ENCODE measurements at regions not wholly inside any gene's neighbourhood (a gene's known extent, or its start where the extent isn't known, plus 50 kb on each side); places are given as distances from the start of the nearest gene placed in this dataset.

DNA sequence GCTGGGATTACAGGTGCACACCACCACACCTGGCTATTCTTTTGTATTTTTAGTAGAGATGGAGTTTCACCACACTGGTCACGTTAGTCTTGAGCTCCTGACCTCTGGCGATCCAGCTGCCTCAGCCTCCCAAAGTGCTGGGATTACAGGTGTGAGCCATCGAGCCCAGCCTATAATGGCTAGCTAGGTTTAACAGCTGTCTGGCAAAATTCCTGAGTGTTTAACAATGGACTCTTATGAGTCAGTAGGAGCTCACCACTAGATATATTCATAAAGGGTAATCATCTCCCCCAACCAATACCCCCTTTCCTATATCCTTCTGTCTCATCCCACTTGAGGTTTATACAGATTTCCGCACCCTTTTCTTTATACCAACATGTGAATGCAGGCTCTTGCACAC is 91.5 kb upstream of the CDH13 start:
- dilution Hi-C loops (cut with MboI; ENCODE audit: extremely low pct_ligation_motif_present, low sequenced_read_pairs) = no loop called here

More for the DNA sequence above, 91.5 kb upstream of the CDH13 start:
- no TSS peak for BruUV-seq (replicated peaks)
- POLR2A ChIA-PET = no interaction called here
- Histone ChIP-seq H3K4me1 (ENCODE audit: control insufficient read depth, extremely low read depth, insufficient read depth, low read length) (no peaks in the 10 kb centered on the region), H3K27me3 (ENCODE audit: control insufficient read depth in 2 of 2, insufficient read depth in 2 of 2, low read length in 2 of 2) (peaks cover 3 to 6% of the 10 kb centered on the region in 2 experiments), H4K20me1 (replicated peaks; ENCODE audit: control insufficient read depth, extremely low read depth, insufficient read depth, low read length) (no peaks in the 10 kb centered on the region), H3K9me3 (replicated peaks; ENCODE audit: control insufficient read depth, insufficient read depth, low read length) (no peaks in the 10 kb centered on the region), H3K27ac (ENCODE audit: insufficient read depth, low read depth, low read length) (no peak overlapping the region), H3K79me2 (ENCODE audit: control insufficient read depth, insufficient read depth, low read length) (no peaks in the 10 kb centered on the region), H3K4me2 (ENCODE audit: insufficient read depth, low read length) (no peak overlapping the region), H3K4me3 (replicated peaks in 1 of 3; ENCODE audit: insufficient read depth in 1 of 3, low read depth in 1 of 3, low read length in 3 of 3) (no peak overlapping the region), H3K36me3 (ENCODE audit: control insufficient read depth in 2 of 2, extremely low read depth in 1 of 2, insufficient read depth in 2 of 2, low read length in 2 of 2) (no peaks in the 10 kb centered on the region), H3K9ac (replicated peaks; ENCODE audit: extremely low read depth, insufficient read depth, low read length) (no peak overlapping the region), H2AFZ (ENCODE audit: low read depth, low read length) (no peak overlapping the region), H3K9me1 (replicated peaks; ENCODE audit: control insufficient read depth, extremely low read depth, insufficient read depth, low read length) (no peaks in the 10 kb centered on the region)
- CTCF ChIA-PET = no interaction called here
- intact Hi-C loops (cut with micrococcal nuclease) = no loop called here
- FAIRE-seq (no peak), DNase-seq (ENCODE audit: low read depth, low spot score) (no peak)
- TF ChIP-seq MYC (IDR thresholded peaks at IDR 0.05; ENCODE audit: low read depth, low read length) = no peak
- TF ChIP-seq CTCF (IDR thresholded peaks at IDR 0.05; ENCODE audit: extremely low read depth in 1 of 2, insufficient read depth in 1 of 2, low read depth in 1 of 2, low read length in 2 of 2) = no peak
- TF ChIP-seq POLR2A (IDR thresholded peaks at IDR 0.05; ENCODE audit: low read depth, low read length) = no peak
- no peak for TF ChIP-seq POLR2AphosphoS5 (IDR thresholded peaks at IDR 0.05; ENCODE audit: insufficient read depth, low read depth, low read length)
- TF ChIP-seq, protein P1, sequence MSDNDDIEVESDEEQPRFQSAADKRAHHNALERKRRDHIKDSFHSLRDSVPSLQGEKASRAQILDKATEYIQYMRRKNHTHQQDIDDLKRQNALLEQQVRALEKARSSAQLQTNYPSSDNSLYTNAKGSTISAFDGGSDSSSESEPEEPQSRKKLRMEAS (IDR thresholded peaks at IDR 0.05; ENCODE audit: insufficient read depth, insufficient read length) = no peak
- TF ChIP-seq JUN (IDR thresholded peaks at IDR 0.05; ENCODE audit: borderline replicate concordance, insufficient read depth, insufficient read length, low read depth) = no peak
- TF ChIP-seq FOS (IDR thresholded peaks at IDR 0.05; ENCODE audit: borderline replicate concordance, insufficient read depth, low read length) = no peak
- TF ChIP-seq EZH2 (IDR thresholded peaks at IDR 0.05; ENCODE audit: borderline replicate concordance, low read depth, low read length, severe bottlenecking) = no peak
- no peak for TF ChIP-seq GATA2 (IDR thresholded peaks at IDR 0.05; ENCODE audit: insufficient read depth, insufficient read length, low read depth, low read length)

All from endothelial cell of umbilical vein (primary cell).